Activated T-cell treated with anti-CD3 and anti-CD28 coated beads, Interleukin-2, amount 50 U/mL, for 48 hours (primary cell): ENCODE measurements at regions not wholly inside any gene's neighbourhood (a gene's known extent, or its start where the extent isn't known, plus 50 kb on each side); places are given as distances from the start of the nearest gene placed in this dataset.

ENCODE experiments used
- DNase-seq, 2 experiments: peaks; one replicate each; pipeline ENCODE4 v3.0.0-alpha.2; 2020

GRCh38 chr14:101500061-101500460 lies 61.2 kb upstream of the DIO3 start:
- no peak for DNase-seq

GRCh38 chr14:101500681-101501080 lies 60.6 kb upstream of the DIO3 start:
- DNase-seq, result no peak

- no peak for DNase-seq
These were observed 60.0 kb upstream of the DIO3 start for GRCh38 chr14:101501341-101501740.

- no peak for DNase-seq
These were observed 59.3 kb upstream of the DIO3 start for GRCh38 chr14:101501858-101502615.

- no peak for DNase-seq
These were observed 58.4 kb upstream of the DIO3 start for GRCh38 chr14:101502761-101503392.

GRCh38 chr14:101503431-101504095 lies 57.7 kb upstream of the DIO3 start:
- no peak for DNase-seq

GRCh38 chr14:101504096-101504948 lies 57.0 kb upstream of the DIO3 start:
- no peak for DNase-seq

GRCh38 chr14:101505236-101505970 lies 55.9 kb upstream of the DIO3 start:
- DNase-seq, result no peak

- DNase-seq, result no peak
These were observed 54.9 kb upstream of the DIO3 start for GRCh38 chr14:101506211-101506925.

GRCh38 chr14:101506926-101507835 lies 54.1 kb upstream of the DIO3 start:
- no peak for DNase-seq

GRCh38 chr14:101507836-101508150 lies 53.5 kb upstream of the DIO3 start:
- DNase-seq, result no peak

- DNase-seq, result no peak
These were observed 52.9 kb upstream of the DIO3 start for GRCh38 chr14:101508196-101508947.

GRCh38 chr14:101508948-101509729 lies 52.2 kb upstream of the DIO3 start:
- no peak for DNase-seq

GRCh38 chr14:101509730-101510371 lies 51.4 kb upstream of the DIO3 start:
- no peak for DNase-seq

GRCh38 chr14:101511199-101511598 lies 50.1 kb upstream of the DIO3 start:
- no peak for DNase-seq
